Stimulated activated CD4-positive, alpha-beta T cell treated with anti-CD3 and anti-CD28 coated beads, Interleukin-2, amount 100 ng/mL, for 24 hours (primary cell): ENCODE measurements at regions not wholly inside any gene's neighbourhood (a gene's known extent, or its start where the extent isn't known, plus 50 kb on each side); places are given as distances from the start of the nearest gene placed in this dataset.
"Not testable (repeated sequence)": the region's sequence is repeated elsewhere in the genome, so short reads cannot be mapped to it uniquely, and the experiment has no call there.

Experiments used
- DNase-seq, 2 donors: peaks; one replicate each; pipeline ENCODE4 v3.0.0-alpha.2; 2020

DNA sequence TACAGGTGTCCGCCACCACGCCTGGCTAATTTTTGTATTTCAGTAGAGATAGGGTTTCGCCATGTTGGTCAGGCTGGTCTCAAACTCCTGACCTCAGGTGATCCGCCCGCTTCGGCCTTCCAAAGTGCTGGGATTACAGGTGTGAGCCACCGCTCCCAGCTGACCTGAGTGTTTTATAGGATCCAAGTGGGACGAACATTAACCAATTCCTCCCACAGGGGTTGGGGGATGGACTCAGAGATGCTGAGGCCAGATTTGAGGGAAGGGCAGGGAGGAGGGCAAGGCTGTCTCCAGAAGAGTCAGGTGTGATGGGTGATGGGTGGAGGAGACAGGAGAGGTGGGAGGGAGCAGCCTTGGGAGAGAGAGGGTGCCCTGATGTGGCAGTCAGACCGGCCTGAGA, 65.0 kb upstream of the SMAD6 start:
- not testable (repeated sequence) for DNase-seq

DNA sequence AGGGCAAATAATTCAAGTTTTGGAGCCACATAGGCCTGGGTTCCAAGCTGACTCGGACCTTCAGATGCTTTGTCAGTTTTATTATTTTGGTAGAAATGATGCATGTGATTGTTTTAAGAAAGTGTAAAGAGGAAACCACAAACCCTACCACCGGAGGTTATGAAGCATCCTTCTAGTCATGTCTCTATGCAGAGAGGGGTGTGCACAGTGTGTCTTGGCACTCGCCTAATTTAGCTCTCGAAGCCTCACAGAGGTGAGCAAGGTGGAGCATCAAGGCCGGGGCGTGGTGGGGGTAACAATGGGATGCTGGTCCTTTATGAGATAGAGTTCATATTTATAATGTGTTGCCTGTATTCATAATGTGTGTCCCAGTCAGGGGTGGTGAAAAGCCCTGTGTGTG, 63.7 kb upstream of the SMAD6 start:
- DNase-seq: no peak

DNA sequence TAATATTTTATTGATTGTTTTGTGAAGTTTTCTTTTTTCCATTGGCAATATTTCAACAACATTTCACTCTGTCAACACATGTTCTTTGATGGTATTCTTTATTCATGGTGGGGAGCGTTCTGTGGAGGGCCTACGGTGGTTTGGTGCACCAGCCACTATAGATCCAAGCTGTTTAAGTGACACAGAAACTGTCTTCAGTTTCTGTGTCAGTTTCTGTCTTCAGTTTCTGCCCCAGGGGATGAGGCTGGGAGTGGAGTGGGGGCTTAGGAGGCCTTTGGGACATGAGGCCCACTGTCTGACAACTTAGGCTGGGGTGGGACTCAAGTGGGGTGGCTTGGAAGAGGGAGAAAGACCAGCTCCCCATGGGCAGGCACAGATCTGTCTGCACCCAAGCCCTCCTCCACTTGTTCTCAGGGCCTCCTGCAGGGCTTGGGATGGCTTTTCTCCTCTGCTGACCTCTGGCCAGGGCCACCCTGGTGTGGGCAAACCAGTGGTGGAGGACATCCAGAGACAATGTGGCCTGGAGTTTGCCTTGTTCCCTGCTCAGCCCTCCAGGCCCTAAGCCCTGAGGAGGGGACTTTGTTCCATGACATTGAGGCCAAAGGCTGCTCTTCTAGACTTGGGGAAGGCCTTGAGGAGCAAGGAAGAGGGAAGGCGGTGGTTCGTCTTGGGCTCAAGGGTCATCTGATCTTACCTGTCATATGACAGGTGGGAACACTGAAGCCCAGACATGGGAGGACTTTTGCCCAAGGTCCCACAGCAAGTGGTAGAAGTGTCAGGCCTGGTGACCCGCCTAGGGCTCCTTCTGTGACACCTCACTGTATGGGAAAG, 60.3 kb upstream of the SMAD6 start:
- DNase-seq: no peak

DNA sequence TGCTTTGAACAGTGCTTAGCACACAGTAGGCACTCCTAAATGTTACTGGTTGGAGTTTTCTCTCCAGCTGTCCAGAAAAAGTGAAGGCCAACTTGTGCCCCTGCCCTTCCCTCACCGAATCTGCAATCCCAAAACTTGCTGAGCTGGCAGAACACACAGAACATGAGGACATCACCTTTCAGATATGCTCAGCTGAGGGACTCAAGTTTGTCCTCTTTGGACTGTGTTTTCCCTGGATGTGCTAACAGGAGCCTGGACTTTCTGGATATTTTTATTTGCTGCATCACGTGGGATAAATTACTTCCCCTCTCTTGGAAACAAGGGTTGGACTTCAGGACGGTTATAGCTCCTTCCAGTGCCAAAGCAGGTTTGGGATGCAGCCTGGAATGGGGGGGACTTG, 59.5 kb upstream of the SMAD6 start:
- DNase-seq: no peak

DNA sequence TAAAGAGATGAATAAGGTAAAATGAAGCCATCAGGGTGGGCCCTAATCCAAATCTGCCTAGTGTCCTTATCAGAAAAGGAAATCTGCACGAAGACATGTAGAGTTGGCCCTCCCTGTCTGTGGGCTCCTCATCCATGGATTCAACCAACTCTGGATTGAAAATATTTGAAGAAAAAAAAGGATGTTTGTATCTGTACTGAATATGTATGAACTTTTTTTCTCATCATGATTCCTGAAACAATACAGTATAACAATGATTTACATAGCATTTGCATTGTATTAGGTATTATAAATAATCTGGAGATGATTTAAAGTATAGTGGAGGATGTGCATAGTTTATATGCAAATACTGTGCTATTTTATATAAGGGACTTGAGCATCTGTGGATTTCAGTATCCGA, 59.0 kb upstream of the SMAD6 start:
- DNase-seq: no peak

DNA sequence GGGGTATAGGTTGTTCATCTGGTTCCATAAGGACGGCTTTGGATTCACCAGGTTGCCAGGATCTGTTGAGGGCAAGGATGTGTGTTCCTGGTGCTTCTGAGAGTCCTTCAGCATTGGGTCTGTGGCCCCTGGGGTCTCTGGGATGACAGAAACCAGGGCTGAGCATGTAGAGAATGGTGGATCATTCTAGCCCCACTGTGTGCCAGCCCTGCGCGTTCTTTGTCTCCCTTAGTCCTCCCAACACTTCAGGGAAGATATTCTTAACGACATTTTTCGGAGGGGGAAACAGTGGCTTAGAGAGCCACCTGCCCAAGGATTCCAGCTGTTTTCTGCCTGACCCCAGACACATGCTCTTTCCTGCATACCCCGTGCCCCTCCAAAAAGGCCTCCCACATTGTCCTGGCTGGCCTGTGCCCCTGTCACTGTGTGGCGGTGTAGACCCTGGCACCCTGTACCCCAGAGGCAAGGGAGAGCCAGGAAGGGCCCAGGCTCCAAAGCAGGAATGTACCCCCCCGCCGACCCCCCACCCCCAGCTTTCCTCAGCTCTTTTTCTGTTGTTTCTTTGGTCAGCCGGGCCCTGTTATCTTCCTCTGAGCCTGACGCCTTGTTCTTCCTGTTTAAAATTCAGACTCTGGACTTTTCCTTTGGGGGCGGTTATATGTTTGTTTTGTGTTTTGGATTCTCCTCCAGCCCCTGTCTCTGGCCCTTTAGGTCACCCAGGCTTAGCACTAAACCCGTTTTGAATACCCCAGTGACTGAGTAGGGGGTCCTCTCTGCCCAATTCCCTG, 57.8 kb upstream of the SMAD6 start:
- DNase-seq: no peak

DNA sequence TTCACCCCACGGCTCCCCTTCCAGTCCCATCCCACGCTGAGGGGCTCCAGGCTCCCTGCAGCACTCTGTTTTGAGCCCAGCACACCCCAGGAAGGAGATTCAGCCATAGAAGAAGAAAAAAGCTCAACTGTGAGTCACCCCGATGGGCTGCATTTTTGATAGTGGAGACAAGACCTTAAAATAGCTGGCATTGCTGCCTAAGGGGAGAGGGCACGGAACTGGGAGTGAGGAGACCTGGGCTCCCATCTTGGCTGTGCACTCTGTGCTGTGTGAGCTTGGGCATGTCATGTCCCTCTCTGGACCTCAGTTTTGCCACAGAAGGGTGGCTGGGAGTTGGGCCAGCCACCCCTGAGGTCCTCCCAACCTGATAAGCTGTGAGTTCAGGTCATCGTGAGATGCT, 57.2 kb upstream of the SMAD6 start:
- no peak for DNase-seq

DNA sequence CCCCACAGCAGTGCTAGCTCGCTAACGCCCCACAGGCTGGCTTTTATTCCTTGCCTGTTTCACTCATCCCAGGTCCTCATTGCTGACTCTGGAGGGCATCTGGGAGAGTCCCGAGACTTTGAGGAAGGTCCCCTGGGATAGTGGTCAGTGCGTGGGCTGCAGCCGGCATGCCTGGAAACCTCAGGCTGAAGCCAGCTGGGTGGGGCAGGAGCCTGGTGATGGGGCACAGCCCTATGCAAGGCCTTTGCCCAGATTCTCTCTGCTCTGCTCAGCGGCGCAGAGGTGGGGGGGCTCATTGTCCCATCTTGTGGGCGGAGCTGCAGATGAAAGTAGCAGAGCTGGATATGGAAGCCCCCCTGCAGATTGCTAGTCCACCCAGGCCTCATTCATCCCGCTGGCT, 55.7 kb upstream of the SMAD6 start:
- no peak for DNase-seq

DNA sequence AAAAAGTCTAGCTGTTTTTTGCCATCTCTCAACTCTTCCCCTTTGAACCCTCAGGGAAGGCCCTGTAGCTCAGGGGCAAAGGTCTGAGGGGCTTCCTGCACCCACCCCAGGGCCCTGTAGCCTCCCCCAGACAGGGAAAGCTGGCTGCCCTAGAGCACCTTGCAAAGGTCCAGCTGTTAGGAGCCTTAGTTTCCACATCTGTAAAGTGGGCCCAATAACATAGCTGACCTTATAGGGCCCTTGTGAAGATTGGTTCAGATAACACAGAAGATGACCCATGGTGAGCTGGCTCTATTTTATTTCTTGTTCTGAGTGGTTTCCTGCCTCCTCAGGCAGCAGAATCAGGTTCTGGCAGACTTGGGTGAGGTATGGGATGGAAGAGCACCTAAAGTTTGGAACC, 55.2 kb upstream of the SMAD6 start:
- no peak for DNase-seq

DNA sequence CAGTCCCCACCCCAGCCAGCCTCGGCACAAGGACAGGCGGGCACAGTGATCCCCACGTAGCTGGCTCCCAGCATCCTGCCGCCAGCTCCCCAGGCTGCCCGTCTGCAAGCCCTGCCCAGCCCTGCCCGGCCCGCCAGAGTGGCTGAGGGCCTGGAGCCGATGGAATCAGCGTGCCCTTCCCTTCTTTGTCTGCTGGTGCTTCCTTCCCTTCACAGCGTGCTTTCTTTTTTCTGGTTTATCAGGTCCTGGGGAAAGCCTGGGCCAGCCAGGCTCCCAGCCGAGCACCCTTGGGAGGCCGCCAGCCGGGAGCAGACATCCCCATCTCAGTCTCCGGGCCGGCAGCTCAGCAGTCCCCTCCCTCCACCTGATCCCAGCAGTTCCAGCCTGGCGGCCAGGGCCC, 54.7 kb upstream of the SMAD6 start:
- DNase-seq: no peak

DNA sequence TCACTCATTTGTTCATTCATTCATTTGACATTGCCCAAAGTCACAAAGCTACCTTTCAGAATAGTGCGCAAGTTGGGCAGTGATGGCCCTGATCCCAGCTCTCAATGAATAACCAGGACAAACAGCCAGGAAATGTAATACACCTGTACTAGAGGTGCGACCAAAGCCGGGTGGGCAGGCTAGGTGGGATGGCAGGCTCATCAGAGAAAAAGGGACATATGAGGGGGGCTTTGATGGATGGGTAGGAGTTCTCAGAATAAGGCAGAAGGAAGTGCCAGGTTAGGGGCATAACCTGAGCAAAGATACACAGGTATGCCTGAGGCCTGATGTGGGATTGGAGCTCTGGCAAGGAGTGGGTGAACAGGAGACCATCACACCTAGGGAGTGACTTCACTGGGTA, 53.4 kb upstream of the SMAD6 start:
- DNase-seq: no peak

DNA sequence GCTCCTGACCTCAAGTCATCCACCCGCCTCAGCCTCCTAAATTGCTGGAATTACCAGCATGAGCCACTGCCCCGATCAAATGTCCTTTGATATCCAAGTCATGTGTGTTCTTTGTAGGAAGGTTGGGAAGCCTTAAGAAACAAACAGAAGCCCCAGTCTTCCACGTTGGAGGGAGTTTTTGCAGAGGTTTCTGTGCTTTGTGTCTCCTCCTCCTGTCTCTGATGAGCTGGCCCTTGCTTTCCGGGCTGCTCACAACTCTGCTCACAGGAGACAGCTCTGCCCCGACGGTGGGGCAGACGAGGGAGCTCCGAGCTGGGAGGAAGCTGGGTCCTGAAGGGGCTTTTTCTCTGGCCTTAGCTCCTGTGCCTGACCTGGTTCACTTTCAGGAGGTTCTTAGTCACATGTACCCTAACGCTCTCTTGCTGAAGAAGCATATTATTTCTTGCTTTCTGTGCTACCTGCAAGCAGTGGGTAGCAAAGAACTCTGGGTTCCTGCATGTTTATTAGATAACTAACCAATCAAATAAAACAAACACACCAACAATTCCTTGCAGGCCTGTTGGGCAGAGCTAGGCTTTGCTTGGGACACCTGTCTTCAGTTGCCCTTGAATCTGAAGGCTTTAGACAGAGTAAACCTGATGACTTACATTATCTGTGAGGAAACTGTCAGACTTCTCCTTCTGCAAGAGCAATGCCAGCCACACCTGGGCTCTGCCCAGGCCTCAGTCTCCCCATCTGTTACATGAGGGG, 52.6 kb upstream of the SMAD6 start:
- DNase-seq: no peak

DNA sequence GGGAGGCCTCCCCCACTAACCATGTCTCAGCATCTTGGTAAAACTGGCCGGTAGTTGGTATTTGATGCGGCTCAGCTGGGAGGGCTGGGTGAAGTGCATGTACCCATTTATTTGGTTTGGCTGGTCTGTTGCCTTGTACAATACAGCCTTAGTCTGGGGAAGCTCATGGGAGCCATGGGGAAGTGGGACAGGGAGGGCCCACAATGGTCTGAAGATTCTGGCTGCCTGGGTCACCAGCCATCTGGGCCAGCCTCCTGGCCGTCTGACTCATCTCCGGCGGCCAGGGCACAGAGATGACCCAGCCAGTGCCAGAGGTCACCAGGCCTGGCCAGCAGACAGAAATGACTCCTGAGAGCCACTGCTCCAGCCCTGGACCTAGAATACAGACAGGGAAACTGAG, 51.6 kb upstream of the SMAD6 start:
- DNase-seq: no peak

DNA sequence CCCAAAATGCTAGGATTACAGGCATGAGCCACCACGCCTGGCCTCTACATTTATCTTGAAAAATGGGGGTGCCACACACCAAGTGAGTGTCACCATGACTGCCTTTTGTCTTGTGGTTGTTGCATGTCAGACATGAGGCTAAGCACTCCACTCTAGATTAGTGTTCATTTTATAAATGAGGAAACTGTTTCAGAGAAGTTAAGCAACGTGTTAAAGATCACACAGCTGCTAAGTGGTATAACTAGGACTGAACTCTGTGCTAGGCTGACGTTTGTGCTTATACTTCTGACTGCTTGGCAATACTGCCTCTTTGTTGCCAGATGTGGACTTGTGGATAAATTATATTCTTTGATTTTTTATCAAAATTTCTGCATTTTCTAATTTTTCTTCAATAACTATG, 50.8 kb upstream of the SMAD6 start:
- DNase-seq: no peak

DNA sequence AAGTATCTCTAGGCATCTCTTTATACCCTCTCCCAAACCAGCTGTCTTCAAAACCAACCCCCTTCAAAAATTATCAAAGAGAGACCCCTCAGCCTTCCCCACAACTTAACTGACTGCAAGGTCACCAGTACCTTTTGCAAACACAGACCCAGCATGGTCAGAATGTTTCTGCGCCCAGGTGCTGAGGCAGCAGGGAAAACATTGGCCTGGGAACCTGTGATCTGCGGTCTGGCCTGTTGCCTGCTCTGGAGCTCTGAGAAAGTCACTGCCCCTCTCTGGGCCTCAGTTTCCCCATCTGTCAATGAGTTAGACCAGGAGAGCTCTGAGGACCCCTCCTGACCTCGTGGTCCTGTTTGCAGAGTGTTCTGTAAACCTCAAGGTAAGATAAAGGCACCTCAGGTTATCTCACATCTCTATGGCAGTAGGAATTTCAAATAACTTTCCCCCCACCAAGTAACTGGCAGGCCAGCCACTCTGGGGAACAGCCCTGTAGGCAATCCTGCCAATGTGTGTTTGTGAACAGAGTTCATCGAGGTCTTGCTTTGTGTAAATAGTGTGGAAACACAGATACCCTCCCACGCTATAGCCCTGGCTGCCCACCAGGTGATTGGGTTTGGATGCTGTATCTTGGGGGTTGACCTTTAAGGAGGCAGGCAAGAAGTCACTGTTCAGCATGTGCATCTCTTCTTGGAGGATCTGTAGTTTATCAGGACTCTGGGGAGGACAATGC, 50.0 kb upstream of the SMAD6 start:
- no peak for DNase-seq
